Uterus (tissue), 3 donors: ENCODE measurements at regions not wholly inside any gene's neighbourhood (a gene's known extent, or its start where the extent isn't known, plus 50 kb on each side); places are given as distances from the start of the nearest gene placed in this dataset.
A peak's percentile ranks its signal among the peaks of the same experiment; 100 is the strongest.

Source experiments
- DNase-seq, 2 donors: peaks; one replicate each; pipeline ENCODE4 v3.0.0-alpha.2; 2019 to 2020
- H3K27ac ChIP-seq, 2 donors: fragments of 200-600 bp; sonication (generic); 1 replicate in 1 of 2; 2 replicates in 1 of 2; pipeline ENCODE4 v1.5.1; 2016 to 2018
- H3K27me3 ChIP-seq, 2 donors: fragments of 200-600 bp; sonication (generic); one replicate each; pipeline ENCODE4 v1.5.1; 2018 to 2019; ENCODE audit warnings: control low read depth in 1 of 2
- H3K36me3 ChIP-seq, 2 donors: fragments of 200-600 bp; sonication (generic); one replicate each; pipeline ENCODE4 v1.5.1; 2019; ENCODE audit warnings: control low read depth in 1 of 2
- H3K4me1 ChIP-seq, 2 donors: fragments of 200-600 bp; sonication (generic); one replicate each; pipeline ENCODE4 v1.5.1; 2018 to 2019; ENCODE audit warnings: control low read depth in 1 of 2
- H3K4me3 ChIP-seq, 2 donors: fragments of 200-600 bp; sonication (generic); 1 replicate in 1 of 2; 2 replicates in 1 of 2; pipeline ENCODE4 v1.5.1; 2018 to 2019; ENCODE audit warnings: mild to moderate bottlenecking in 1 of 2
- H3K9me3 ChIP-seq, 2 donors: fragments of 200-600 bp; sonication (generic); one replicate each; pipeline ENCODE4 v1.5.1; 2019; ENCODE audit warnings: control low read depth in 1 of 2
- POLR2A ChIP-seq, 2 donors: fragments of 450-650 bp; IDR thresholded peaks; one replicate each; pipeline ENCODE4 v1.6.1; 2016; ENCODE audit warnings: antibody characterized with exemption in 2 of 2, mild to moderate bottlenecking in 1 of 2, moderate library complexity in 1 of 2
- intact Hi-C: fragments of 100-400 bp; cut with DNase I; formaldehyde crosslinking; loops from one replicate; pipeline ENCODE4 v1.15.1; 2023; ENCODE audit warnings: low total_unique reads
- TF ChIP-seq, protein P1 (sequence below), 4 experiments: fragments of 200-600 bp in 2 of 4; fragments of 450-650 bp in 2 of 4; sonication (generic) in 2 of 4; IDR thresholded peaks; one replicate each; pipeline ENCODE4 v1.5.1; 2016 to 2019; ENCODE audit warnings: antibody characterized with exemption in 4 of 4, mild to moderate bottlenecking in 2 of 4, moderate library complexity in 1 of 4
- donor health status: DM: yes; HTN: yes; CAD: no.

DNA sequence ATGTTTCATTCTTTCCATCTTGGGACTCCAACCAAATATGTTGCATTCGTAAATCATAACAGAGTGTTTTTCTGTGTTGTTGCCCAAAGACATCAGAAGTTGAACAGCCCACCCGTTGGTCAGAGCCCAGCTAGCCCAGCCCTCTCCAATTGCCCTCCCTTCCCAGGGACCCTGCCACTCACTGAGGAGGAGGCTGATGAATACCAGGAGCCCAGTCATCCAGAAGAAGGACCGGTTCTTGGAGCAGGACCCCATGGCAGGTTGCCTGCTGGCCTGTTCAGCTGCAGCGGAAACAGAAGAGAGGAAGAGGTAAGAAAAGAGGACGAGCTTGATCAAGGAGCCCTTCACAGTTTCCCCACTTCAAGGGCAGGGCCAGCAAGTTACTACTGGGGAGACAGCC is 172.2 kb upstream of the ETV3 start:
- Histone ChIP-seq H3K4me1 (peaks cover 0 to 14% of the 10 kb centered on the region in 2 donors), H3K36me3 (no peaks in the 10 kb centered on the region), H3K27me3 (no peaks in the 10 kb centered on the region), H3K4me3 (no peak overlapping the region), H3K27ac (peak overlapping the region; percentile 3 to 27), H3K9me3 (no peaks in the 10 kb centered on the region)
- DNase-seq = peak; percentile 58 to 73
- TF ChIP-seq POLR2A (IDR thresholded peaks at IDR 0.05) = no peak
- TF ChIP-seq, protein P1, sequence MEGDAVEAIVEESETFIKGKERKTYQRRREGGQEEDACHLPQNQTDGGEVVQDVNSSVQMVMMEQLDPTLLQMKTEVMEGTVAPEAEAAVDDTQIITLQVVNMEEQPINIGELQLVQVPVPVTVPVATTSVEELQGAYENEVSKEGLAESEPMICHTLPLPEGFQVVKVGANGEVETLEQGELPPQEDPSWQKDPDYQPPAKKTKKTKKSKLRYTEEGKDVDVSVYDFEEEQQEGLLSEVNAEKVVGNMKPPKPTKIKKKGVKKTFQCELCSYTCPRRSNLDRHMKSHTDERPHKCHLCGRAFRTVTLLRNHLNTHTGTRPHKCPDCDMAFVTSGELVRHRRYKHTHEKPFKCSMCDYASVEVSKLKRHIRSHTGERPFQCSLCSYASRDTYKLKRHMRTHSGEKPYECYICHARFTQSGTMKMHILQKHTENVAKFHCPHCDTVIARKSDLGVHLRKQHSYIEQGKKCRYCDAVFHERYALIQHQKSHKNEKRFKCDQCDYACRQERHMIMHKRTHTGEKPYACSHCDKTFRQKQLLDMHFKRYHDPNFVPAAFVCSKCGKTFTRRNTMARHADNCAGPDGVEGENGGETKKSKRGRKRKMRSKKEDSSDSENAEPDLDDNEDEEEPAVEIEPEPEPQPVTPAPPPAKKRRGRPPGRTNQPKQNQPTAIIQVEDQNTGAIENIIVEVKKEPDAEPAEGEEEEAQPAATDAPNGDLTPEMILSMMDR (IDR thresholded peaks at IDR 0.05) = no peak
- intact Hi-C loops = no loop called here

DNA sequence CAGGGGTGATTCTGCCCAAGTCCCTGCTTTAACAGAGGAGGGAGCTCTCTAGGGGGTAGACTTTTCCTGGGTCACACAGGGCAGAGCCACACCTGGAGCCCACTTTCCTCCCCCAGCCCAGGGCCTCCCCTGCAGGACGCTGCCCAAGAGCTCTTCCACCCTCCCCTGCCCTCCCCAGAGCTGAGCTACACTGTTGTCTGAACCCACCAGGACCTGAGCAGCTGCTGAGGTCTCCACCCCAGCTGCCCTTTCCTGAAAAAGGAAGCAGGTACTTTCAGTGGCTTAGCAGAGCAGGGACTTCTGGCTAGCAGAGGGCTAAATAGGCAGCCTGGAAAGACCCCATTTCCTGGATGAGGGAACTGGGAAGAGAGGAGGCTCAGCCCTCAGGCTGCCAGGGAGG is 169.3 kb upstream of the ETV3 start:
- no peak for DNase-seq
- Histone ChIP-seq H3K4me3 (no peak overlapping the region), H3K36me3 (no peaks in the 10 kb centered on the region), H3K27ac (no peak overlapping the region), H3K27me3 (no peaks in the 10 kb centered on the region), H3K9me3 (no peaks in the 10 kb centered on the region), H3K4me1 (peaks cover 0 to 14% of the 10 kb centered on the region in 2 donors)
- intact Hi-C loops = no loop called here
- TF ChIP-seq, protein P1 (IDR thresholded peaks at IDR 0.05) = no peak
- no peak for TF ChIP-seq POLR2A (IDR thresholded peaks at IDR 0.05)

DNA sequence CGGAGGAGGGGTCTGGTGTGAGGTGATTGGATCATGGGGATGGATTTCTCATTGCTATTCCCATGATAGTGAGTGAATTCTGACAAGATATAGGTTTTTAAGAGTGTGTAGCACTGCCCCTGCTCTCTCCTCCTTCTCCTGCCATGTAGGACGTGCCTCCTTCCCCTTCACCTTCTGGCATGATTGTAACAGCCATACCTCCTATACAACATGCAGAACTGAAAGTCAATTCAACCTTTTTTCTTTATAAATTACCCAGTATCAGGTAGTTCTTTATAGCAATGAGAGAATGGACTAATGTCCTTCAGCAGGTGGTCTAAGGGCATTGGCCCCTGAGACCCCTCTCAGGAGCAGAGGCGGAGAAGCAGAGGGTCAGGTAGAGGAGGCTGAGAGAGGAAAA is 168.7 kb upstream of the ETV3 start:
- Histone ChIP-seq H3K27me3 (no peaks in the 10 kb centered on the region), H3K36me3 (no peaks in the 10 kb centered on the region), H3K4me3 (no peak overlapping the region), H3K9me3 (no peaks in the 10 kb centered on the region), H3K4me1 (peaks cover 0 to 10% of the 10 kb centered on the region in 2 donors), H3K27ac (no peak overlapping the region)
- DNase-seq = no peak
- TF ChIP-seq, protein P1 (IDR thresholded peaks at IDR 0.05) = no peak
- no peak for TF ChIP-seq POLR2A (IDR thresholded peaks at IDR 0.05)
- intact Hi-C loops = no loop called here

DNA sequence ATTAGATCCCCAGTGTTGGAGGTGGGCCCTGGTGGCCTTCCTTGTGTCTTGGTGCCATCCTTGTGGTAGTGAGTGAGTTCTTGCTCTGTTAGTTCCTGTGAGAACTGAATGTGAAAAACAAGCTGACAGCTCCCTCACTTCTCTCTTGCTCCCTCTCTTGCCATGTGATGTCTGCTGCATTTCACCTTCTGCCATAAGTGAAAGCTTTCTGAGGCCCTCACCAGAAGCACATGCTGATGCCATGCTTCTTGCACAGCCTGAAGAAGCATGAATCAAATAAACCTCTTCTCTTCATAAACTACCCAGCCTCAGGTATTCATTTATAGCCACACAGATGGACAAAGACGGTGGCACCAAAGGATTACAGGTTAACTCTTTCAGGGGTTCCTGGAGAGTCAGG is 166.1 kb upstream of the ETV3 start:
- Histone ChIP-seq H3K27ac (no peak overlapping the region), H3K4me1 (no peaks in the 10 kb centered on the region), H3K4me3 (no peak overlapping the region), H3K27me3 (no peaks in the 10 kb centered on the region), H3K36me3 (no peaks in the 10 kb centered on the region), H3K9me3 (no peaks in the 10 kb centered on the region)
- TF ChIP-seq, protein P1 (IDR thresholded peaks at IDR 0.05) = no peak
- no peak for TF ChIP-seq POLR2A (IDR thresholded peaks at IDR 0.05)
- intact Hi-C loops = no loop called here
- DNase-seq = no peak

DNA sequence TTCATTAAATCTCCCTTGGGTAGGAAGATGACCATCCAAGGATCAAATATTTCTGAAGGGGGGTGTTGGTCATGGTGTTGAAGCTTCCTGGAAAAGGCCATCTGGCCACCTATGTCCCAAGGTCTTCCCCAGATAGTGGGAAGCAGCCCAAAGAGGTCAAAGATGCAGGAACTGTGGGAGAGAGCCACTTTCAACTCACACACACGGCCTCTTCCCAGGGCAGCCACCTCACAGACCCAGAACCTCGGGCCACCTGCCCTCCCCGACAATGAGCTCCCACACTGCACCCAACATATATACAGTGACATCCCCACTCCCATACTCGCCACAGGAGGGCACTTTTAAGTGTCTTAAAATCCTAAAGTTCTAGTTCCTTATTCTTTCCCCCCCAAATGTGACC is 164.5 kb upstream of the ETV3 start:
- intact Hi-C loops = no loop called here
- H3K4me3 ChIP-seq = no peak overlapping the region
- TF ChIP-seq POLR2A (IDR thresholded peaks at IDR 0.05) = no peak
- TF ChIP-seq, protein P1 (IDR thresholded peaks at IDR 0.05) = no peak

More for the DNA sequence above, 164.5 kb upstream of the ETV3 start:
- H3K27ac ChIP-seq = no peak overlapping the region
- no peaks in the 10 kb centered on the region for H3K27me3 ChIP-seq
- no peak for DNase-seq
- no peaks in the 10 kb centered on the region for H3K4me1 ChIP-seq
- H3K9me3 ChIP-seq = no peaks in the 10 kb centered on the region
- no peaks in the 10 kb centered on the region for H3K36me3 ChIP-seq
